Astrocyte of the hippocampus (primary cell): ENCODE measurements at regions not wholly inside any gene's neighbourhood (a gene's known extent, or its start where the extent isn't known, plus 50 kb on each side); places are given as distances from the start of the nearest gene placed in this dataset.
"Not testable (repeated sequence)": the region's sequence is repeated elsewhere in the genome, so short reads cannot be mapped to it uniquely, and the experiment has no call there.

ENCODE experiments used
- DNase-seq: peaks from one replicate; pipeline ENCODE4 v3.0.0; 2011; ENCODE audit warnings: low read depth, low spot score

DNA sequence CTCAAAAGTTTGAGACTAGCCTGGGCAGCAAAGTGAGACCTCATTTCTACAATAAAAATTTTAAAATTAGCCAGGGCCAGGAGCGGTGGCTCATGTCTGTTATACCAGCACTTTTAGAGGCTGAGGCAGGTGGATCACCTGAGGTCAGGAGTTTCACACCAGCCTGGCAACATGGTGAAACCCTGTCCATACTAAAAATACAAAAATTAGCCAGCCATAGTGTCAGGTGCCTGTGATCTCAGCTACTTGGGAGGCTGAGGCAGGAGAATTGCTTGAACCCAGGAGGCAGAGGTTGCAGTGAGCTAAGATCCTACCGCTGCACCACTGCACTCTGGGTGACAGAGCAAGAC lies 85.1 kb upstream of the MAP4 start:
- not testable (repeated sequence) for DNase-seq

DNA sequence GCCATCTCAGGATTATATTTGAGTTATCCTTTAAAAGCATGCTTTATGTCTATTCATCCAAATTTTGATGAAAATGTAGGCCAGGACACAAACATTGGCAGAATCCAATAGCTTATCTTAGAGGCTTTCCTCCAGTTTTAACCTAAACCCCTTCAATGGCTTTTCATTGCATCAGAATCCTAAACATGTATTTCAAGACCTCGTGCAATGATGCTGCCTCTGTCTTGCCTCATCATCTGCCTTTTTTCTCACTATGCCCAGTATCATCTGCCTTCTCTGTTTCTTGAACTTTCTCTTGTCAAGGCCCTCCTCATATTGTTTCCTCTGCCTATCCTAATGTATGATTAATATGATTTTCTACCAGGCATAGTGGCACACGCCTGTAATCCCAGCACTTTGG lies 76.1 kb upstream of the MAP4 start:
- no peak for DNase-seq

DNA sequence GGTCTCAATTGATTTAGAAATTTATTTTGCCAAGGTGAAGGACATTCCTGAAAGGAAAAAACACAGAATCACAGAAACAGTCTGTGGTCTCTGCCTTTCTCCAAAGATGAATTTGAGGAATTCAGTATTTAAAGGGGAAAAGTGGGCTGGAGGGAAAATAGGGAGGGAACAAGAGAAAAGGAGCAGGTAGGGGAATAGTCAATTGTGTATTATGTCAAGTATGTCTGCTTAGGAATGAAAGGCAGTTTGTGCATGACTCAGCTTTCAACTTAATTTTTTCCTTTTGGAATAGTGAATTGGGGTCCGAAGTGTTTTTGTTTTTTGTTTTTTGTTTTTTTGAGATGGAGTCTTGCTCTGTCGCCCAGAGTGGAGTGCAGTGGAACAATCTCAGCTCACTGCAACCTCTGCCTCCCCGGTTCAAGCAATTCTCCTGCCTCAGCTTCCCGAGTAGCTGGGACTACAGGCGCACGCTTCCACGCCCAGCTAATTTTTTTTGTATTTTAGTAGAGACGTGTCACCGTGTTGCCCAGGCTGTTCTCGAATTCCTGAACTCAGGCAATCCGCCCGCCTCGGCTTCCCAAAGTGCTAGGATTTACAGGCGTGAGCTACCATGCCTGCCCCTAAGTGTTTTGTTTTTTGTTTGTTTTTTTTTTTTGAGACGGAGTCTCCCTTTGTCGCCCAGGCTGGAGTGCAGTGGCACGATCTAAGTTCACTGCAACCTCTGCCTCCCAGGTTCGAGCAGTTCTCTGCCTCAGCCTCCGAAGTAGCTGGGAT lies 74.1 kb upstream of the MAP4 start:
- peak; percentile 44 for DNase-seq

DNA sequence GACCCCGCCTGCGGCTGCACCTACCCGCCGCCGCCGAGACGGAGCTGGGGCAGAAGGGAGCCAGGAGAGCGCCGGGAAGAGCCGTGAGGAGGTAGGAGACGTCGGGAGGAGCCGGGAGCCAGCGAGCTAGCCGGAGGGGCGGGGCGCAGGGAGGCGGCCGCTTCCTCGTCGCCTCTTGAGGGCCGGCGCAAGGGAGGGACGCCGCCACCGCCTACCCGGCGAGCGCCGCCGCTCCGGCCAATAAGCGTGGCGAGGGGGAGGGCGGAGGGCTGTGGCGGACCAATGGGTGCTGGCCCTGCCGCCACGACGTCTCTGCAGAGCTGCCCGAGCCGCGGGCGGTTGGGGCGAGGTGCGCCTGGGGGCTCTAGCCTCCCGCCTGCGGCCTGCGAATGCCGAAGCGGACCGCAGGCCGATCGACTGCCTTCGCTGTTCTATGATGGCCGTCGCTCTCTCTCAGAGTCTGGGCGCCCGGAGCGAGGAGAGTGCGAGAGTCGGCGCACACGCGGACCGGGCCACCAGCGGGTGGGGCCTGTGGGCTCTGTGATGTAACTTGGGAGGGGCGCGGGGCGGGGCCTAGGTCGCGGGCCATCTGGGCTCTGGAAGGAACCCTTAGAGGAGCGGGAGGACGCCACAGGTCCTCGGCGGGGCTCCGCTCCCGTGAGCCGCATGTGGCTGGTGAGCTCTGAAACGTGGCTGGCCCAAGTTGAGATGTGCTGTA lies 72.7 kb upstream of the MAP4 start:
- DNase-seq: peak; percentile 99

DNA sequence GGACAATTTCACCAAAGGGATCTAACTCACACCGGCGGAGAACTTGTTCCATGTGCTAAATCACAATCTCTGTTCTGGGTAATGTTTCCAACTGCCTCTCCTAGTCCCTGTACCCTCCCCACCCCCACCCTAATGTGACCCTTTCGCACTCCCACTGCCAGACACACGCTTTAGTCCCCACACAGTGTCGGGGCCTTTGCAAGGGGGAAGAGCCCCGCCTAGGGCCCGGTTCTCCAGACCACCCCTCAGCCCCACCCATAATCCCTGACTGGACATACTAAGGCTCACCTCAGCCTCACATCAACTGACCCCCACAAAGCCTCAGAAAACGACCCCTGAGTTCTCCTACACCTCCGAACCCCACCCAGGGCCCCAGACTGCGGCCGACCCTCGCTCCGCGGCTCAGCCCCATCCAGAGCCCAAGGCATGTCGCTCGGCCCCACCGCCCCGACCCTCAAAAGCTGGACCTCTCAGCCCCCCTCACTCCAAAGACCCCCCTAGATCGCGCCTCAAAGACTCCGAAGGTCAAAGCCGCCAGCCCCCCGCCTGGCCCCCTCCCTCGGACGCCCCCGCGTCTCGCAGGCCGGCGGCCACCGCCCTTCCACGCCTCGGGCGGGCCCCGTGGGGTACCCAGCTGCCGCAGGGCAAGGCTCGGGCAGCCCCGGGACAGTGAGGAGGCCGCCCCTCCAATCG lies 72.0 kb upstream of the MAP4 start:
- DNase-seq: peak; percentile 66

DNA sequence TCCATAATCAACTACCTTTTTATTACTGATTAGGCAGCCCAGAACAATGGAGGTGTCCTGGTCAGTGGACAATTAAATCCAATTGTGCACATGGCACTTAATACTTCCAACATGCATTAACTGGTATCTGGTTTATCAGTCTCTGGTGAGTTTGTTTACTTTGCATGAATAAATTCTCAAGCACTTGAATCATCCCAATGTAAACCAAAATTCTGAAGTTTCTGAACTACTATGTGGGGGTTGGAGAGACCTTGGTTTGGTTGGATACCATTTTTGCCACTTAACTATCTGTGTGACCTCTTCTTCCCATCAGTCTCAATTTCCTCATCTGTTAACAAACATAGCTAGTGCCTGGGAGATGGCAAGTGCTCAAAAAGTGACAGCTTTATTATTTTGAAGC lies 70.5 kb upstream of the MAP4 start:
- DNase-seq: peak; percentile 46

DNA sequence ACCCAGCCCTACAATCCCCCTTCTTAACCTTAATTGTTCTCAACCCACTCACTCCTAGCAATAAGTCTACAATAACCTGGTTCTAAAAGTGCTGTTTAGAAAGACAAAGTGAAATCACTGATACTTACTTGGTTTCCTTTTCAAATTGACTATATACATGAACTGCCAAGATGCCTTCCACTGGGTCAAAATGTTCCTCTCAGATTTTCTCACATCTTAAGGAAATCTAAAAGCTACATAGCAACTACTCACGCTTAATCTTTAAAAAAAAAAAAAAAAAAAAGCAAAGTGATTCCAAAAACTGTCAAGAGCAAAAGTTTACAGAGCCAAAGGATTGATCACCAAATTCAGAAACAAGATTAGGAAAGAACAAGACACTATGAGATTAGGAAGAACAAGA lies 68.7 kb upstream of the MAP4 start:
- DNase-seq: no peak

DNA sequence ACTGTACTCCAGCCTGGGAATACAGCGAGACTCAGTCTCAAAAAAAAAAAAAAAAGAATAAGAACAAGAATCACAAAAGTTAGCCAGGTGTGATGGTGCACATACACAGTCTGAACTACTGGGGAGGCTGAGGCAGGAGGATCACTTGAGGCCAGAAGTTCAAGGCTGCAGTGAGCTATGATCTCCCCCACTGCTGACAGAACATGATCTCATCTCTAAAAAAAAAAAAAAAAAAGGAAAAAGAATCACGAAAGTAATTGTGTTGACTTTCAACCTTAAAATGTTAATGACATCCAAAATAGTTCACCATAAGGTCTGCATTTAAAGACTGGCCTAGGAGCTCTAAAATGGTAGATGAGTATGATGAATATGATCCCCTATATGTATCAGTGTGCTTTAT lies 68.0 kb upstream of the MAP4 start:
- no peak for DNase-seq

DNA sequence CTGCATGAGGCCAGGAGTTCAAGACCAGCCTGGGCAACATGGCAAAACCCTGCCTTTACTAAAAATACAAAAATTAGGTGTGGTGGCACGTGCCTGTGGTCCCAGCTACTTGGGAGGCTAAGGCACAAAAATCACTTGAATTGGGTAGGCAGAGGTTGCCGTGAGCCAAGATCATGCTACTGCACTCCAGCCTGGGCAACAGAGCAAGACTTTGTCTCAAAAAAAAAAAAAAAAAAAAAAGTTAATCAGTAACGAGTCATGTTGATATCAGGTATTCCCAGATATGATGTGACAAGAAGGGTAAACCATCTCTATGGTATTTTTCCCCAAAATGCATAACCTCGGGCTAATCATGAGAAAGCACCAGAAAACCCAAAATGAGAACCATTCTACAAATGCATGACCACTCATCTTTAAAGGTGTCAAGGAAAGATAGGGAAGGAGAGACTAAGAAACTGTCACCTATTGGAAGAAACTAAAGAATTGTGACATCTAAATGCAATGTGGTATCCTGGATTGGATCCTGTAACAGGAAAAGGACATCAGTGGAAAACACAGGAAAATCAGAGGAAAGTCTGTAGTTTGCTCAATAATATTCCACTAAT lies 66.5 kb upstream of the MAP4 start:
- no peak for DNase-seq

DNA sequence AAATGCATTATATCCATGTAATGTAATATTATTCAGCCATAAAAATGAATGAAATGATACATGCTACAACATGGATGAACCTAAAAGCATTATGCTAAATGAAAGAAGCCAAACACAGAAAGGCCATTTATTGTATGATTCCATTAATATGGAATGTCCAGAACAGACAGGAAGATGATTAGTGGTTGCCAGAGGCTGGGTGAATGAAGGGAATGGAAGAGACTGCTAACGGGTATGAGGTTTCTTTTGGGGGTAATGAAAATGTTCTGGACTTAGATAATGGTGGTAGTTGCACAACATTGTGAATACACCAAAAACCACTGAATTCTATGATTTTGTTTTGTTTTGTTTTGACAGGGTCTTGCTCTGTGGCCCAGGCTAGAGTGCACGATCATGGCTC lies 61.6 kb upstream of the MAP4 start:
- no peak for DNase-seq

DNA sequence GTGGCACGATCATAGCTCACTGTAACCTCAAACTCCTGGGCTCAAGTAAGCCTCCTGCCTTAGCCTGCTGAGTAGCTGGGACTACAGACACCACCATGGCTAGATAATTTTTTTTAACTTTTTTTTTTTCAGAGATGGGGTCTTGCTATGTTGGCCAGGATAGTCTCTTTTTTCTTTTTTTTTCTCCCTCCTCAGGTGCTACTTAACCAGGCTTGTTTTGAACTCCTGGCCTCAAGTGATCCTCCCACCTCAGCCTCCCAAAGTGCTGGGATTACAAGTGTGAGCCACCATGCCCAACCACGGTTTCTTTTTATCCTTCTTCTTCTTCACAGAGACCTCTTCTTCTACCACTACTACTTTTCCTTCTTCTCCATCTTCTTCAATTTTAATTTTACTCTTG lies 53.8 kb upstream of the MAP4 start:
- DNase-seq: no peak

DNA sequence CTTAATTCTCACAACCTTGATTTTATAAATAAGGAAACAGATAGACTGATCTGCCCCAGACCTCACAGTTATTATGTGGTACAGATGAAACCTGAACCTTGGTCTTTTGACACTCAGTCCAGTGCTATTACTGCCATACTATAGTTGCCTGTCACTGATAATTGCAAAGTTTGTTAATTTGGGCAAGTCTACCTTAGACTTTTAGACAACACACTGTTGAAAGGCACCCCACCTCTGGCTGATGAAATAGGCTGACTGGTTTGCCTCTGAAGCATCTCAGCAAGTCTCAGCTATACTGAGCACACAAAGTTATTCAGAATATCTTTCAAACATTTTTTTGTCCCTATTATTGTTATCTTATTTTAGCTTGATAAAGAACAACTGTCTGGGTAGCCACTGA lies 53.1 kb upstream of the MAP4 start:
- no peak for DNase-seq

DNA sequence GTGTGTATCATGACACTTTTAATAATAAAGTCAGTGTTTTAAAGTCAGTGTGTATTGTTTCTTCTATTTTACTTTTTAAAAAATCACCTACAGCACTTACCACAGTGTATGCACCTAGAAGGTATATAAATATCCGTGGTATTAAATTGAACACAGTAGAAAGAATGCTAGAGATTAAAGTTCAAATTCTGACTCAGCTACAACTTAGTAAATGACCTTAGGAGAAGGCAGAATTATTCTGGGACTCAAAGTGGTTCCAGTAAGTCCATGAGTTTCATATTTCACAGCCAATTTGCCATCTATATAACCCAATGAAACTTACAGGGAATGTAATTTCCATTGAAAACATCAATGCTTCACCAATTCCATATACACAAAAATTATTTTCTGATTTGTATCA lies 52.7 kb upstream of the MAP4 start:
- DNase-seq: no peak

DNA sequence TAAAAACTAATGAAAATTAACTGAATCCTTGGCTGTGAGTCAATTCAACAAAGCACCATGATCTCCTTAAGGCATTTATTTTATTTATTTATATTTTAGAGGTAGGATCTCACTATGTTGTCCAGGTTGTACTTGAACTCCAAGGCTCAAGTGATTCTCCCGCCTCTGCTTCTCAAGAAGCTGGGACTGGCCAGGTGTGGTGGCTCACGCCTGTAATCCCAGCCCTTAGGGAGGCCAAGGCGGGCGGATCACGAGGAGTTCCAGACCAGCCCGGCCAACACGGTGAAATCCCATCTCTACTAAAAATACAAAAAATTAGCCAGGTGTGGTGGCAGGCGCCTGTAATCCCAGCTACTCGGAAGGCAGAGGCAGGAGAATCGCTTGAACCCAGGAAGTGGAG lies 52.1 kb upstream of the MAP4 start:
- DNase-seq: not testable (repeated sequence)

DNA sequence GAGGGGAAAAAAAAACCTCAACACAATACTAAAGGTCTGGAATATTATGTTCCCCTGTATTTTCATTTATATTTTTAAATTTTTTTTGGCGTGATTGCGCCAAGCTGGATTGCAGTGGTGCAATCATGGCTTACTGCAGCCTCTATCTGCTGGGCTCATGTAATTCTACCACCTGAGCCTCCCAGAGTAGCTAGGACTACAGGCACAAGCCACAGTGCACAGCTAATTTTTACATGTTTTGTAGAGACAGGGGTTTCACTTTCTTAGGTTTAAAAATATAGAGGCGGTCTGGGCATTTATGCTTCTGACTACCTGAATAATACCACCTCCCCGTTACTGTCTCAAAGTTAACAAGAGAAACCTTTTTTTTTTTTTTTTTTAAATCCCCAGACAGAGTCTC lies 51.1 kb upstream of the MAP4 start:
- DNase-seq: no peak
